WERI-Rb-1 (cell line): ENCODE measurements at regions not wholly inside any gene's neighbourhood (a gene's known extent, or its start where the extent isn't known, plus 50 kb on each side); places are given as distances from the start of the nearest gene placed in this dataset.

Source experiments
- DNase-seq: peaks from one replicate; pipeline ENCODE4 v3.0.0-alpha.2; 2020
- H3K27ac ChIP-seq: fragments of 250-450 bp; sonication (Bioruptor Pico); 2 replicates; pipeline ENCODE4 v1.5.1; 2020; ENCODE audit warnings: mild to moderate bottlenecking, moderate library complexity
- H3K27me3 ChIP-seq: fragments of 250-450 bp; sonication (Bioruptor Pico); 2 replicates; pipeline ENCODE4 v1.5.1; 2021; ENCODE audit warnings: mild to moderate bottlenecking, low read depth, moderate library complexity; ENCODE audit not compliant: insufficient read depth, severe bottlenecking
- H3K36me3 ChIP-seq: fragments of 250-450 bp; sonication (Bioruptor Pico); 2 replicates; pipeline ENCODE4 v1.5.1; 2020; ENCODE audit warnings: mild to moderate bottlenecking, moderate library complexity
- H3K4me3 ChIP-seq: 2 replicates; pipeline ENCODE4 v1.5.1; 2011; ENCODE audit warnings: low read depth, mild to moderate bottlenecking, control low read depth, low read length
- H3K9me3 ChIP-seq: fragments of 250-450 bp; sonication (Bioruptor Pico); 2 replicates; pipeline ENCODE4 v1.5.1; 2021; ENCODE audit warnings: mild to moderate bottlenecking, moderate library complexity; ENCODE audit not compliant: severe bottlenecking
- TF ChIP-seq, protein P1 (sequence below): IDR thresholded peaks from 2 replicates; pipeline ENCODE4 v1.5.1; 2011; ENCODE audit warnings: low read depth, mild to moderate bottlenecking, control low read depth, inconsistent platforms, low read length

DNA sequence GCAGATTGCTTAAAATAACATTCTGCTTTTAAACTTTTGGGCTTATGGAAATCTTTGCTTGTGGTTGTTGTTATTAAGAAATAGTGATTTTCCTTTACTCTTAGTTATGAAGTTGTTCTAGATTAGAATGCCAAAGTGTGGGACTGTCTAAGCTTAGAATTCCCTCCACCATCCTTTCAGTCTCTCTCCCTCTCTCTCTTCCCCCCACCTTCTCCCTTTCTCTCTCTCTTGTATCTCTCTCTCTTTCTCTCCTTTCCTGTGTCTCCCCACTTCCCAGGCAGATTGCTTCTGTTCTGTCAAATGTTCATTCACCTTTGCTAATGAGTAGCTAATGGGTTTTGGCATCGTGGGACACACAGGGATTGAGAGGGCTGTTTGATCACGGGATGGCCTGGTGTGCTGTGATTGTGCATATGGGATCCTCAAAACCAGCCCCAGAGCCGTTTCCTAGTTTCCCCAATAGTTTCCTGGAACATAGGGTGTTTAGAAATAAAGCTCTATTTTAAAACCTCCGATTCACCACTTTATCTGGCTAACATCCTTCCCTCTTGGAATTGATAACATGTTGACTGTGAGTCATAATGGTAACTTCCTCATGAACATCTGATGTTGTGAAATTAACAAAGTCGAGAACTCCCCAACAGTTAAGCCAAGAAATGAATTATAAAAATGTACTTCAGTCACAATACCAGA lies 502.6 kb downstream of the TMEM114 start:
- DNase-seq, result no peak
- Histone ChIP-seq H3K4me3 (no peak overlapping the region), H3K27me3 (no peaks in the 10 kb centered on the region), H3K9me3 (no peaks in the 10 kb centered on the region), H3K27ac (no peak overlapping the region), H3K36me3 (no peaks in the 10 kb centered on the region)
- TF ChIP-seq, protein P1, sequence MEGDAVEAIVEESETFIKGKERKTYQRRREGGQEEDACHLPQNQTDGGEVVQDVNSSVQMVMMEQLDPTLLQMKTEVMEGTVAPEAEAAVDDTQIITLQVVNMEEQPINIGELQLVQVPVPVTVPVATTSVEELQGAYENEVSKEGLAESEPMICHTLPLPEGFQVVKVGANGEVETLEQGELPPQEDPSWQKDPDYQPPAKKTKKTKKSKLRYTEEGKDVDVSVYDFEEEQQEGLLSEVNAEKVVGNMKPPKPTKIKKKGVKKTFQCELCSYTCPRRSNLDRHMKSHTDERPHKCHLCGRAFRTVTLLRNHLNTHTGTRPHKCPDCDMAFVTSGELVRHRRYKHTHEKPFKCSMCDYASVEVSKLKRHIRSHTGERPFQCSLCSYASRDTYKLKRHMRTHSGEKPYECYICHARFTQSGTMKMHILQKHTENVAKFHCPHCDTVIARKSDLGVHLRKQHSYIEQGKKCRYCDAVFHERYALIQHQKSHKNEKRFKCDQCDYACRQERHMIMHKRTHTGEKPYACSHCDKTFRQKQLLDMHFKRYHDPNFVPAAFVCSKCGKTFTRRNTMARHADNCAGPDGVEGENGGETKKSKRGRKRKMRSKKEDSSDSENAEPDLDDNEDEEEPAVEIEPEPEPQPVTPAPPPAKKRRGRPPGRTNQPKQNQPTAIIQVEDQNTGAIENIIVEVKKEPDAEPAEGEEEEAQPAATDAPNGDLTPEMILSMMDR, result no peak

DNA sequence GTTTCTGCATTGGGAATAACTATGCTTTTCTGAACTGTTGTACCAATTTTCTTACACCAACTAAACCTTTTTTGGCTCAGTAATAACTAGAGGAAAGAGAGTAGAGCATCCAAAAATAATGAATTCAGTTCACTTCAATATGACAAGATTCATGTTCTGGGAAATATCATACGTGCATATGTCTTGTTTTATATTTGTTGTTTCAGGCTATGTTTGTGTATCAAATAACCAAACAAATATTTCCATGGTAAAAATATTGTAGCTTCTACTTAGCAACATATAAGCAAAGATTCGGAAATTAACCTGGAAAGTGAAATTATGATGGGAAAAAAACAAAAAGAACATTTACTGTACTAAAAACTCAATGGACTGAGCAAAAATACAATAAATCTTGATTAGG lies 503.2 kb downstream of the TMEM114 start:
- Histone ChIP-seq H3K36me3 (no peaks in the 10 kb centered on the region), H3K27ac (no peak overlapping the region)

DNA sequence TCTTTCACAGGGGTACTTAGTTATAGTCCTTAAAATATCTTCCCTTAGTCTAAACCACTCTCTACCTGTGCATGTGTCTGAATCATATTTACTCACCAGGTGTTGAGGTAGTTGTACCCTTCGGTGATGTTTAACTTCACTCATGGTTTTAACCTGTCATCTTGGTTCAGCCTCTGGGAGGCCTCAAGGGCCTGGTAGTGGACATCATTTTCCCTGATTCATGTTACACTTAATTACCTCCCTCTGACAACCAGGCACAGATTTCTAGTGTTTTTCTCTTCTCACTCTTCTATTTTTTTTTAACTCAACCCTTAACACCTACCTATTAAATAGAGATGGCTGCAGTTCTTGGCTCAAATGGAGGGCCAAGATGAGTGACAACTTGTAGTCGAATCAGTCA lies 505.4 kb downstream of the TMEM114 start:
- Histone ChIP-seq H3K27ac (no peak overlapping the region), H3K9me3 (no peaks in the 10 kb centered on the region), H3K36me3 (no peaks in the 10 kb centered on the region), H3K4me3 (no peak overlapping the region), H3K27me3 (no peaks in the 10 kb centered on the region)
- no peak for DNase-seq
- TF ChIP-seq, protein P1, result no peak

More for the DNA sequence above, 503.2 kb downstream of the TMEM114 start:
- Histone ChIP-seq H3K9me3 (no peaks in the 10 kb centered on the region), H3K27me3 (no peaks in the 10 kb centered on the region), H3K4me3 (no peak overlapping the region)
- TF ChIP-seq, protein P1, result no peak
- DNase-seq, result no peak

GRCh38 chr16:8084302-8084701 lies 506.0 kb downstream of the TMEM114 start:
- no peak for DNase-seq
- H3K9me3 ChIP-seq, result no peaks in the 10 kb centered on the region
- H3K36me3 ChIP-seq, result no peaks in the 10 kb centered on the region
- H3K27me3 ChIP-seq, result no peaks in the 10 kb centered on the region
- TF ChIP-seq, protein P1, result no peak
- no peak overlapping the region for H3K27ac ChIP-seq
- no peak overlapping the region for H3K4me3 ChIP-seq

DNA sequence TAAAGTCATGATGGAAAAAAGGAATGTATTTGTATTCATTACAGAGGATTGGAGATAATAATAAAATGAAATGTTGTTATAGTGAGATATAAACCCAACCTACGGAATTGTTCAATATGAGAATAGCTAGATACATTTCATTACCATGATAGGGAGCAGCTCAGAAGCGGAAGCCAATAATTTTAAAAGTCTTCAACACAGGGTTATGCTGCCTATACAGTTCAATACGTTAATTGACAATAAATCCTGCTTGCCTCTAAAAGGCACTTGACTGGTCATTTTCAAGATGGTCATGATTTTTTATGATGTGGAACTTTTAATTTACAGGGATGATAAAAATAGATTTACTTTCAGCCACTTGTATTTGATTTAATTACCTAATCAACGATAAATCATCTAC lies 506.8 kb downstream of the TMEM114 start:
- TF ChIP-seq, protein P1, result no peak

GRCh38 chr16:8080817-8081216 lies 509.5 kb downstream of the TMEM114 start:
- DNase-seq, result no peak
- H3K9me3 ChIP-seq, result no peaks in the 10 kb centered on the region
- no peaks in the 10 kb centered on the region for H3K36me3 ChIP-seq
- TF ChIP-seq, protein P1, result no peak
- H3K27me3 ChIP-seq, result no peaks in the 10 kb centered on the region
- no peak overlapping the region for H3K4me3 ChIP-seq
- no peak overlapping the region for H3K27ac ChIP-seq

More for the DNA sequence above, 506.8 kb downstream of the TMEM114 start:
- Histone ChIP-seq H3K4me3 (no peak overlapping the region), H3K27me3 (no peaks in the 10 kb centered on the region), H3K27ac (no peak overlapping the region), H3K9me3 (no peaks in the 10 kb centered on the region), H3K36me3 (no peaks in the 10 kb centered on the region)
- no peak for DNase-seq
